ENCODE measurements at regions not wholly inside any gene's neighbourhood (a gene's known extent, or its start where the extent isn't known, plus 50 kb on each side); places are given as distances from the start of the nearest gene placed in this dataset.

GRCh38 chr10:3414667-3415023, 242.1 kb upstream of the PITRM1 start:
- TF ChIP-seq CTCF (conservative IDR thresholded peaks at IDR 0.05 in 1 of 2, IDR thresholded peaks at IDR 0.05 in 1 of 2; ENCODE audit: low read depth in 1 of 2, low read length in 2 of 2), result no peak
- TF ChIP-seq EZH2 (IDR thresholded peaks at IDR 0.05; ENCODE audit: low read length, missing control alignments), result no peak
